GM21717 (cell line): ENCODE measurements at regions not wholly inside any gene's neighbourhood (a gene's known extent, or its start where the extent isn't known, plus 50 kb on each side); places are given as distances from the start of the nearest gene placed in this dataset.
"Not testable (repeated sequence)": the region's sequence is repeated elsewhere in the genome, so short reads cannot be mapped to it uniquely, and the experiment has no call there.

Experiments
- ATAC-seq: cut with Tn5 transposase; IDR thresholded peaks from one replicate; pipeline ENCODE4 v1.9.1; 2021; ENCODE audit warnings: mild to moderate bottlenecking, moderate library complexity; ENCODE audit not compliant: unreplicated experiment

- ATAC-seq: no peak
Observed at GRCh38 chr2:224263571-224264043, 138.3 kb downstream of the FAM124B start.

DNA sequence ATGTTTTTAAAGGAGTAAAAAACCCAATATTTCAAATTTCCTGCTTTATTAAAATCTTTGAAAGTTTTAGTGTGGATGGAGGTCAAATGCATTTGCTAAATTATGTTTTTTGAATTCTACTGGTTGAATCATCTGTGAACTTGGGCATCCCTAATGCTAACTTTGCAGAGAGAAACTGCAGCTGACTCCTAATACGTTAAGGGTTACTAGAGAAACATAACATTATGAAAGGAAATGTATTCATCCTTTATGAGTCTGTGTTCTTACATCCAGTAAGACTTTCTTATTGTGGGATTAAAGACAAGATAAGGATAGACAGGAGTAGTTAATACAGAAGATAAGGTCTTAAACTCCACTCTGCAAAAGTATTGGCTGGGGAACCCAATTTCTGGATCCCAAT lies 140.6 kb downstream of the FAM124B start:
- no peak for ATAC-seq

DNA sequence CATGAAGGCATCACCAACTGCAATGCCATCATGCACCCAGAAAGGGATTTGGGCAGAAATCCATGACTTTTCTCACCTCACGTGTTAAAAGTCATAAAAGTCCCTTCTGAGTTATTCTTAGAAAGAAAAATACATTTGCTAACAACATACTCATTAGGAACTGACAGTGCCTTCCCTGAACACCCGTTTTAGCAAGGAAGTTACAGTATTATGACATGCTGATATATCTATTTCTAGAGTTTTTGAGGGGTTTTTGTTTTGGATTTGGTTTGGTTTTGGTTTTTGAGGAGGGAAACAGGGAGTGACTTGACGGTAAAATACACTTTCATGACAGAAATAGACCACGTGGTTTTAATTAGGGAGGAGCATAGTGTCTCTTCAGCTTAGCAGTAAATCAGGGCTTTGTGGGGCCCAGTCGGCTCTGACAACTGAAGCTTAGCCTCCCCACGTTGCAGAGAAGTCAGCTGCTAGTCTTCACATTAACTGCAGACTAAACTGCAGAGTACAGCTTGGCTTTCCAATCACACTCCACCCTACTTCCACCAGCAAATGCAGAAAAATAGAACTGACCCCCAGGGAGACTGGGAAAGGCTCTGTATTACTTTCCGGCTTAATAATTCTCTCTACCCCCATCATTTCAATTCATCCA lies 141.4 kb downstream of the FAM124B start:
- ATAC-seq: no peak

- no peak for ATAC-seq
Observed at GRCh38 chr2:224259831-224260230, 142.1 kb downstream of the FAM124B start.

GRCh38 chr2:224258059-224258458 lies 143.8 kb downstream of the FAM124B start:
- ATAC-seq: no peak

GRCh38 chr2:224257156-224257555 lies 144.8 kb downstream of the FAM124B start:
- no peak for ATAC-seq

DNA sequence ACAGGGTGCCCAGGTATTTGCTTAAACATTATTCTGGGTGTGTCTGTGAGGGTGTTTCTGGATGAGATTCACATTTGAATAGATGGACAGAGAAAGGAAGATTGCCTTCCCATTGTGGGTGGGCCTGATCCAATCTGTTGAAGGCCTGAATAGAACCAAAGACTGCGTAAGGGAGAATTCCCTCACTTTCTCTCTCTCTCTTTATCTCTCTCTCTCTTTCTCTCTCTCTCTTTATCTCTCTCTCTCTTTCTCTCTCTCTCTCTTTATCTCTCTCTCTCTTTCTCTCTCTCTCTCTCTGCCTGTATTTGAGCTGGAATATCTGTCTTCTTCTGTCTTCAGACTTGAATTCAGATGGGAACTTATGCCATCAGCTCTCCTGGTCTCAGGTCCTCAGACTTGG lies 148.4 kb downstream of the FAM124B start:
- ATAC-seq: no peak

- no peak for ATAC-seq
Observed at GRCh38 chr2:224252631-224253030, 149.3 kb downstream of the FAM124B start.

GRCh38 chr2:224248944-224249371 lies 152.9 kb downstream of the FAM124B start:
- no peak for ATAC-seq

GRCh38 chr2:224242561-224242960 lies 159.3 kb downstream of the FAM124B start:
- ATAC-seq: no peak

DNA sequence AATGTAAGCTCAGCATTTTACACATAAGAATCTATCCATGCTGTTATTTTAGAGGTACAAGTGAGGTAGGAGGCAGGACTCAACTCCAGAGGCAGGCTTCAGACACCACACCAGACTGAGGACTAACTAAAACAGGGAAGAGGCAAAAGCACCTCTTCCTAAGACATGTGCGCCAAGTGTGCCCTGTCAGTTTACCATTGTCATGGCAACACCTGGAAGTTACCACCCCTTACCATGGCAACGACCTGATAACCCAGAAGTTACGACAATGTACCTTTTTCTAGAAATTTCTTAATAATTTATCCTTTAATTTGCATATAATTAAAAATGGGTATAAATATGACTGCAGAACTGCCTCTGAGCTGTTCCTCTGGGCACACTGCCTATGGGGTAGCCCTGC lies 160.1 kb downstream of the FAM124B start:
- ATAC-seq: no peak

DNA sequence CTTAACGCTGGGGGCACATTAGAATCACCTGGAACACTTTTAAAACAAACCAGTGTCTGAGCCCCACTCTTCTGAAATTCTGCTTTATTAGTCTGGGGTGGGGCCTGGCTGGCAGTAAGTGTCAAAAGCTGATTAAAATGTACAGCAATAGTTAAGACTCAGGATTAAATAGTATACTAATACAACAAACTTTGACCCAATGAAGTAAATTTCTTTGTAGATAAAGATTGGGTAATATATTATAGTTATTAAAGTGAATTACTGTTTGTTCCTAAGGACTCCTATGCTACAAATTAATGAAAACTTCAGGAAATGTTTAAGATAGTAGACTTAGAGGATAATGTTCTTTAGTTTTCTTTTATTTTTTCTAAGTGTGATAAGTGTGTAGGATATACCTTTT lies 160.9 kb downstream of the FAM124B start:
- no peak for ATAC-seq

- no peak for ATAC-seq
Observed at GRCh38 chr2:224223851-224224555, 177.9 kb downstream of the FAM124B start.

- ATAC-seq: no peak
Observed at GRCh38 chr2:224222974-224223373, 178.9 kb downstream of the FAM124B start.

- no peak for ATAC-seq
Observed at GRCh38 chr2:224222291-224222690, 179.6 kb downstream of the FAM124B start.

DNA sequence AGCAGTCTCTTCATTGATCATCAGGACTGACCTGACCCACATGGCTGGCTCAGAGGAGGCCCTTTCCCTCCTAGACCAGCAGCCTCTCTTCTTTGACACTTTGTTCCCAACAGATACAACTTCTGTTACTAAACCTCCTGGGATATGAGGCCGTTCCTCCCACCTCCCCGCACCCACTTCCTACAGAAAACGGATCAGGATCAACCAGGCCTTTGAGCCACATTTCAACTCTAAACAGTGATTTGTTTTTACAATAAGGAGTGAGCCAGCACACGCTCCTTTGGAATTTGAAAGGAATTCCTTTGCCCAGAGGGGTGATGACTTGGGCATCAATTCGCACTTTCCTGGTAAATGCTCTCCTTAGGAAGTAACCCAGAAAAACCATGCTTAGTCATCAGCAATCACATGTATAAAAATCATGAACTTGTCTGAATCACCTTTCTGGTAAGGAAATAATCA lies 180.4 kb downstream of the FAM124B start:
- ATAC-seq: no peak

- no peak for ATAC-seq
Observed at GRCh38 chr2:224220586-224221255, 181.2 kb downstream of the FAM124B start.

DNA sequence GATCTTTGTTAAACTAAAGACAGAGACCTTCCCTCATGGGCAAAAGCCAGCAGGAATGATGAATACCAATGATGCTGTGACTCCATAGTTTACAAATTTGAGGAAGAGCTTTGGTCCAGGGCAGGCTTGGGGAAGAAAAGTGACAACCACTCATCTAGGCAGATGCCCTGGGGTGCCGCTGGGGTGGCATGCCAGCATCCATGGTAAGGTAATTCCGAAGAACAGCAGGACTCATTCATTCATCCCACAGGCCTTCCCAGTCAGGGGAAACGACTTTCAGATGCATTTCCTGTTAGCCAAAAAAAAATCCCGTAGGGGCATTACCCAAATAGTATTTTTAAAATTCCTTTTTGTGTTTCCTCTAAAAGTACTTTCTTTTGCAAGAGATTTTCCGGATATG lies 180.7 kb upstream of the SERPINE2 start:
- ATAC-seq: no peak

DNA sequence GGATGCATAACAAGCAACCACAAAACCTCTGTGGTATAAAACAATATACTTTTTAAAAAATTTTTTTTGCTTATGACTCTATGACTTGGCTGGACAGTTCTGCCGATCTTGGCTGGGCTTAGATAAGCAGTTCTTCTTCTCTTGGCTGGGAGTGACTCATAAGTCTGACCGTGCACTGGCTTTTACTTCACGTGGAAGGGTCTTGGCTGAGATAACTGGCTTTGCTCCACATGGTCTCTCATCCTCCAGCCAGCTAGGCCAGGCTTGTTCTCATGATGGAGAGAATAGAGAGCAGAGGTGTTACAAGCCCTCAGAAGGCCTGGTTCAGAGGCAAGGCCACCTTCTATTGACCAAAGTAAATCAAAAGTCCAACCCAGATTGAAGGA lies 178.9 kb upstream of the SERPINE2 start:
- no peak for ATAC-seq

DNA sequence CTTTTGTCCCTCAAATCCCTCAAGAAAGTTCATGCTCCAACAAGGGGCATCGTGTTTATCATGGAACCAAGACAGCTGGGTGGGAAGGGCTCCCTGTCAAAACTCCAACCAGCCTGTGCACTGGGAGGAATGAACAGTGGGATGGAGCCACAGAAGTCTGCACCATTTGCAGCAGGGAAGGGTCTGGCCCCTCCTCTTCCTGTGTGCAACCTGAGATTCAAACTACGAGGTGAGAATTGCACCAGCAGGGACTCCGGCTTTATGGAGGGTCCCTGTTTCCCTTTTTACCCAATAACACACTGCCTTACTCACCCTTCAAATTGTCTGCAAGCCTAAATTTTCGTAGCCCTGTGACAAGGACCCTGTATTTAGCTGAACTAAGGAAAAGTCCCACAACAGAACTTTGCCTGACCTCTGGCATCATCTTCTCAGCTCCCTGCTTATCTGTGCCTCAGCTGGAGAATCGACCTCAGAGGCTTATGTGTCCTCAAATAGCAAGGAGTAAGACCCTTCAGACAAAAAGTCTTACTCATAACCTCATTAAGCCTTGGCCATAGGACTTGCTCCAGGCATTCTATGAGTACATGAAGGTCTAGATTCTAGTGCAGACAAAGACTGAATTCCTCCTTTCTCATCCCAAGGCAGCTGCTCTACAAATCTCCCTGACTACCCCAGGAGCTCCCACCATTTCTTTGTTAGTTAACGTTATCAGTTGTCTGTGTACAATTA lies 178.3 kb upstream of the SERPINE2 start:
- ATAC-seq: no peak

- not testable (repeated sequence) for ATAC-seq
Observed at GRCh38 chr2:224215611-224216010, 176.5 kb upstream of the SERPINE2 start.
